Upper lobe of right lung (tissue), 1 donor: ENCODE measurements at regions not wholly inside any gene's neighbourhood (a gene's known extent, or its start where the extent isn't known, plus 50 kb on each side); places are given as distances from the start of the nearest gene placed in this dataset.
"Not testable (repeated sequence)": the region's sequence is repeated elsewhere in the genome, so short reads cannot be mapped to it uniquely, and the experiment has no call there.

Experiments
- ATAC-seq: fragments of 200-7000 bp; cut with Tn5 transposase; one replicate; pipeline ENCODE4 v1.9.1; 2020; ENCODE audit warnings: mild to moderate bottlenecking, moderate library complexity
- DNase-seq: peaks from one replicate; pipeline ENCODE4 v3.0.0-alpha.2; 2020
- H3K27ac ChIP-seq: fragments of 200-600 bp; one replicate; pipeline ENCODE4 v1.8.0; 2022
- H3K27me3 ChIP-seq: fragments of 200-600 bp; one replicate; pipeline ENCODE4 v1.8.0; 2022; ENCODE audit warnings: mild to moderate bottlenecking
- H3K36me3 ChIP-seq: fragments of 200-600 bp; one replicate; pipeline ENCODE4 v1.8.0; 2022
- H3K4me1 ChIP-seq: fragments of 200-600 bp; one replicate; pipeline ENCODE4 v1.8.0; 2022
- H3K4me3 ChIP-seq: fragments of 200-600 bp; one replicate; pipeline ENCODE4 v1.8.0; 2022; ENCODE audit warnings: mild to moderate bottlenecking
- H3K9me3 ChIP-seq: fragments of 200-600 bp; one replicate; pipeline ENCODE4 v1.8.0; 2022
- CTCF ChIP-seq: fragments of 200-600 bp; IDR thresholded peaks from one replicate; pipeline ENCODE4 v1.8.0; 2022; ENCODE audit warnings: antibody characterized with exemption
- intact Hi-C: fragments of 100-400 bp; cut with DNase I; formaldehyde crosslinking; loops from one replicate; pipeline ENCODE4 v1.11.0; 2022
- donor health status: DM: no; HTN: yes; CAD: no; lungs with severe emphysema.

GRCh38 chr1:185463011-185463410, 146.0 kb upstream of the IVNS1ABP start:
- H3K4me1 ChIP-seq = no peaks in the 10 kb centered on the region
- no peak overlapping the region for H3K27ac ChIP-seq
- DNase-seq (no peak), ATAC-seq (no peak)
- no peaks in the 10 kb centered on the region for H3K27me3 ChIP-seq
- intact Hi-C loops = no loop called here
- no peaks in the 10 kb centered on the region for H3K36me3 ChIP-seq
- no peak overlapping the region for H3K4me3 ChIP-seq
- TF ChIP-seq CTCF = no peak
- H3K9me3 ChIP-seq = no peaks in the 10 kb centered on the region

- H3K4me3 ChIP-seq, H3K27ac ChIP-seq, H3K4me1 ChIP-seq, ATAC-seq, DNase-seq, H3K9me3 ChIP-seq, H3K27me3 ChIP-seq, intact Hi-C loops, H3K36me3 ChIP-seq: not testable (repeated sequence)
These were observed 143.7 kb upstream of the IVNS1ABP start for GRCh38 chr1:185460723-185461122.

GRCh38 chr1:185459141-185459540, 142.1 kb upstream of the IVNS1ABP start:
- Histone ChIP-seq H3K4me3 (no peak overlapping the region), H3K36me3 (no peaks in the 10 kb centered on the region), H3K27me3 (no peaks in the 10 kb centered on the region), H3K4me1 (no peaks in the 10 kb centered on the region), H3K9me3 (no peaks in the 10 kb centered on the region), H3K27ac (no peak overlapping the region)
- no peak for DNase-seq
- no peak for ATAC-seq
- no peak for TF ChIP-seq CTCF
- intact Hi-C loops = no loop called here

GRCh38 chr1:185458670-185459069, 141.6 kb upstream of the IVNS1ABP start:
- no peak for ATAC-seq
- intact Hi-C loops = no loop called here
- no peaks in the 10 kb centered on the region for H3K9me3 ChIP-seq
- no peaks in the 10 kb centered on the region for H3K36me3 ChIP-seq
- TF ChIP-seq CTCF = no peak
- no peaks in the 10 kb centered on the region for H3K4me1 ChIP-seq
- H3K27ac ChIP-seq = no peak overlapping the region
- H3K27me3 ChIP-seq = no peaks in the 10 kb centered on the region
- DNase-seq = no peak
- H3K4me3 ChIP-seq = no peak overlapping the region

- Histone ChIP-seq H3K27ac (no peak overlapping the region), H3K36me3 (no peaks in the 10 kb centered on the region), H3K4me1 (no peaks in the 10 kb centered on the region), H3K4me3 (no peak overlapping the region), H3K27me3 (no peaks in the 10 kb centered on the region), H3K9me3 (no peaks in the 10 kb centered on the region)
- no peak for DNase-seq
- no peak for ATAC-seq
- intact Hi-C loops = no loop called here
- TF ChIP-seq CTCF = no peak
These were observed 136.6 kb upstream of the IVNS1ABP start for GRCh38 chr1:185453496-185454192.

GRCh38 chr1:185450917-185451316, 133.9 kb upstream of the IVNS1ABP start:
- intact Hi-C loops = no loop called here

More at GRCh38 chr1:185450917-185451316, 133.9 kb upstream of the IVNS1ABP start:
- Histone ChIP-seq H3K36me3 (no peaks in the 10 kb centered on the region), H3K4me1 (no peaks in the 10 kb centered on the region), H3K4me3 (no peak overlapping the region), H3K27ac (no peak overlapping the region), H3K27me3 (no peaks in the 10 kb centered on the region), H3K9me3 (no peaks in the 10 kb centered on the region)
- ATAC-seq = no peak
- no peak for TF ChIP-seq CTCF
- DNase-seq = no peak
